MCF 10A (cell line): ENCODE measurements at regions not wholly inside any gene's neighbourhood (a gene's known extent, or its start where the extent isn't known, plus 50 kb on each side); places are given as distances from the start of the nearest gene placed in this dataset.

ENCODE experiments used
- BruUV-seq: library from RNA; stranded (reverse); fragments of 400-500 nt; replicated peaks from 2 replicates; lab custom pipeline; 2021; lab: Mats Ljungman, UMichigan
- CTCF ChIA-PET: fragments of 300-600 bp; sonication (Branson Sonifier 250); formaldehyde crosslinking; extraction: SDS; loops from one replicate; lab custom pipeline; 2021; ENCODE audit warnings: antibody characterized with exemption, inconsistent platforms; lab: Yijun Ruan, JAX
- POLR2A ChIA-PET: fragments of 300-600, 350-650 bp; sonication (Branson Sonifier 250); formaldehyde crosslinking; extraction: SDS; loops from one replicate; lab custom pipeline; 2020; ENCODE audit warnings: antibody characterized with exemption, inconsistent platforms; lab: Yijun Ruan, JAX
- DNase-seq: peaks from one replicate; pipeline ENCODE4 v3.0.0-alpha.2; 2018; ENCODE audit not compliant: unreplicated experiment
- H3K27ac Mint-ChIP-seq: one replicate; pipeline ENCODE4 v1.8.0; 2022; ENCODE audit warnings: mild to moderate bottlenecking, low read depth, mixed read lengths; ENCODE audit not compliant: unreplicated experiment
- H3K27me3 Mint-ChIP-seq: one replicate; pipeline ENCODE4 v1.8.0; 2022; ENCODE audit warnings: mixed read lengths; ENCODE audit not compliant: insufficient read depth, unreplicated experiment
- H3K36me3 Mint-ChIP-seq: one replicate; pipeline ENCODE4 v1.8.0; 2022; ENCODE audit warnings: mild to moderate bottlenecking, moderate library complexity, mixed read lengths; ENCODE audit not compliant: insufficient read depth, unreplicated experiment
- H3K4me1 Mint-ChIP-seq: one replicate; pipeline ENCODE4 v1.8.0; 2022; ENCODE audit warnings: mixed read lengths; ENCODE audit not compliant: insufficient read depth, unreplicated experiment
- H3K4me3 Mint-ChIP-seq: one replicate; pipeline ENCODE4 v1.8.0; 2022; ENCODE audit warnings: mild to moderate bottlenecking, moderate library complexity, mixed read lengths; ENCODE audit not compliant: unreplicated experiment
- H3K9me3 Mint-ChIP-seq: one replicate; pipeline ENCODE4 v1.8.0; 2022; ENCODE audit warnings: mixed read lengths; ENCODE audit not compliant: unreplicated experiment
- intact Hi-C: fragments of 100-400 bp; cut with micrococcal nuclease; formaldehyde crosslinking; loops from 2 replicates; pipeline ENCODE4 v1.14.1; 2022
- TF ChIP-seq, protein P1 (sequence below): fragments of 200-600 bp; IDR thresholded peaks from one replicate; pipeline ENCODE4 v1.8.0; 2022; ENCODE audit warnings: antibody characterized with exemption, mild to moderate bottlenecking; ENCODE audit not compliant: unreplicated experiment

DNA sequence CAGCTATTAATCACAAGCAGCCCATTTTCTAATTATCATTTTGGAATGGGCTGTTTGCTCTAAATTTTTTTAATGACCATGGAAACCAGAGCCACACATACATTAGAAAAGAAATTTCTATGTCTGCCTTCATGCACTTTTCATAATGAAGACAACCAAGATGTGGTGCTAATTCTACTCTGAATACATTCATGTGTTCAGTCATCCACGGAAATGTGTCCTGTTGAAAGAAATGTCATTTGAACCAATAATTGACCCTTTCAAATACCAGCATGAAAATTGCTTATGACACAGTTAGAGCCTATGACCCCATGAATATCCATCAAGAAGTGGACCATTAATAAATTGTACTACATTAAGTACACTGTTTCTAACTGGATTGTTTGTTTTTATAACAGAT, 99.7 kb upstream of the KCNA4 start:
- Mint-ChIP-seq H3K36me3 (no peaks in the 10 kb centered on the region), H3K27me3 (no peaks in the 10 kb centered on the region), H3K4me1 (no peaks in the 10 kb centered on the region), H3K4me3 (no peak overlapping the region), H3K9me3 (no peaks in the 10 kb centered on the region), H3K27ac (no peak overlapping the region)
- TF ChIP-seq, protein P1, sequence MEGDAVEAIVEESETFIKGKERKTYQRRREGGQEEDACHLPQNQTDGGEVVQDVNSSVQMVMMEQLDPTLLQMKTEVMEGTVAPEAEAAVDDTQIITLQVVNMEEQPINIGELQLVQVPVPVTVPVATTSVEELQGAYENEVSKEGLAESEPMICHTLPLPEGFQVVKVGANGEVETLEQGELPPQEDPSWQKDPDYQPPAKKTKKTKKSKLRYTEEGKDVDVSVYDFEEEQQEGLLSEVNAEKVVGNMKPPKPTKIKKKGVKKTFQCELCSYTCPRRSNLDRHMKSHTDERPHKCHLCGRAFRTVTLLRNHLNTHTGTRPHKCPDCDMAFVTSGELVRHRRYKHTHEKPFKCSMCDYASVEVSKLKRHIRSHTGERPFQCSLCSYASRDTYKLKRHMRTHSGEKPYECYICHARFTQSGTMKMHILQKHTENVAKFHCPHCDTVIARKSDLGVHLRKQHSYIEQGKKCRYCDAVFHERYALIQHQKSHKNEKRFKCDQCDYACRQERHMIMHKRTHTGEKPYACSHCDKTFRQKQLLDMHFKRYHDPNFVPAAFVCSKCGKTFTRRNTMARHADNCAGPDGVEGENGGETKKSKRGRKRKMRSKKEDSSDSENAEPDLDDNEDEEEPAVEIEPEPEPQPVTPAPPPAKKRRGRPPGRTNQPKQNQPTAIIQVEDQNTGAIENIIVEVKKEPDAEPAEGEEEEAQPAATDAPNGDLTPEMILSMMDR = no peak
- ChIA-PET CTCF (interaction anchor here (1.7 to 2.3 kb wide), 2 partner anchors 13 to 26 kb away, joined by 4 to 29 read pairs; no protein-coding TSS in a partner anchor), POLR2A (no interaction called here)
- no TSS peak for BruUV-seq
- intact Hi-C loops = no loop called here
- DNase-seq = no peak

DNA sequence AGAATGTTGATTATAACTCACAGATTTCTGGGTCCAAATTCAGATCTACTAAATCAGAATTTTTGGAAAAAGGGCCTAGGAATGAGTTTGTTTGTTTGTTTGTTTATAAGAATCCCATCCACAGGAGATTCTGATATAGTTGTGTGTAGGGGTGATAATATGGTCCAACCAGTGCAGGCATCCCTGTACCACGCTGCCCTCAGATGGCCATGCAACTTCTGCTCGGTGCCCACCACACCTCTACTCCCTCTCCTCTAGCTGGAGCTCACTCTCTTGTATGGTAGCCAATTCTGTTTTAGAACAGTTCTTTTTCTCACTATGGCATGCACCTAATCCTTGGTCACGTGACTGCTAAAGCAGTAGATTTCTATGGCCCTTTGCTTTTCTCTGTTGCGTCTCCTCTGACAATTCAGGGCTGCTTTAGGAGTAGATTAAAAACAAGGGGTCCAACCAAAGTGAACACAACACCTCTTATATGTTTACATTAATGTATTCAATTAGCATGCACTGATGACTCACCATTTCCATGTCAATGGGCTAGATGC, 103.3 kb upstream of the KCNA4 start:
- CTCF ChIA-PET = no interaction called here
- no TSS peak for BruUV-seq

DNA sequence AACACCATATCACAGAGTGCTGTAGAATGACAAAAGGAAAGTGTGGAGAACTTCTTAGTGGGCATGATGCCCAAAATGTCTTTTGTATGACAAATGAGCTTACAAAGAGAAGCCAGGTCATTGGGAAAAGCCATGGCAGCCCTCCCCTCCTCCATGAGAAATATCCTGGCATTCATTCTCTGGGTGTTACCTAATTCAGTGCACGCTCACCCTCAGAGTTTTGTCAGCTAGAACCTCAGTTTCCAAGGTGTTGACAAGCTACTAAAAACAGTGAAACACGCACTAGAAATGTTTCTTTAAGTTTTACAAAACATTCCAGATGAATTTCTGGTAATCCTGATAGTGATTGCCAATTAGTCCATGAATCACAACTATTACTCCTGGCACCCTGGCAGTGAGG, 105.4 kb upstream of the FSHB start:
- ChIA-PET CTCF (interaction anchor here (0.6 to 4.6 kb wide), 4 partner anchors 11 to 681 kb away, joined by 3 to 29 read pairs (median 4); no protein-coding TSS in a partner anchor), POLR2A (interaction anchor here (1.0 kb wide), 1 partner anchor 20 kb away, joined by 4 read pairs; no protein-coding TSS in a partner anchor)
- no peaks in the 10 kb centered on the region for H3K9me3 Mint-ChIP-seq
- intact Hi-C loops = no loop called here
- no TSS peak for BruUV-seq
- H3K36me3 Mint-ChIP-seq = no peaks in the 10 kb centered on the region
- peaks cover 6% of the 10 kb centered on the region for H3K4me1 Mint-ChIP-seq
- H3K4me3 Mint-ChIP-seq = no peak overlapping the region
- TF ChIP-seq, protein P1 = no peak
- no peak overlapping the region for H3K27ac Mint-ChIP-seq
- H3K27me3 Mint-ChIP-seq = no peaks in the 10 kb centered on the region
- peak; percentile 23 for DNase-seq

More for the DNA sequence above, 103.3 kb upstream of the KCNA4 start:
- Mint-ChIP-seq H3K4me3 (no peak overlapping the region), H3K36me3 (no peaks in the 10 kb centered on the region), H3K4me1 (no peaks in the 10 kb centered on the region), H3K27me3 (no peaks in the 10 kb centered on the region), H3K27ac (no peak overlapping the region), H3K9me3 (no peaks in the 10 kb centered on the region)
- no peak for DNase-seq
- TF ChIP-seq, protein P1 = no peak
- intact Hi-C loops = no loop called here
- POLR2A ChIA-PET = interaction anchor here (0.6 kb wide), 1 partner anchor 224 kb away, joined by 3 read pairs; no protein-coding TSS in a partner anchor

DNA sequence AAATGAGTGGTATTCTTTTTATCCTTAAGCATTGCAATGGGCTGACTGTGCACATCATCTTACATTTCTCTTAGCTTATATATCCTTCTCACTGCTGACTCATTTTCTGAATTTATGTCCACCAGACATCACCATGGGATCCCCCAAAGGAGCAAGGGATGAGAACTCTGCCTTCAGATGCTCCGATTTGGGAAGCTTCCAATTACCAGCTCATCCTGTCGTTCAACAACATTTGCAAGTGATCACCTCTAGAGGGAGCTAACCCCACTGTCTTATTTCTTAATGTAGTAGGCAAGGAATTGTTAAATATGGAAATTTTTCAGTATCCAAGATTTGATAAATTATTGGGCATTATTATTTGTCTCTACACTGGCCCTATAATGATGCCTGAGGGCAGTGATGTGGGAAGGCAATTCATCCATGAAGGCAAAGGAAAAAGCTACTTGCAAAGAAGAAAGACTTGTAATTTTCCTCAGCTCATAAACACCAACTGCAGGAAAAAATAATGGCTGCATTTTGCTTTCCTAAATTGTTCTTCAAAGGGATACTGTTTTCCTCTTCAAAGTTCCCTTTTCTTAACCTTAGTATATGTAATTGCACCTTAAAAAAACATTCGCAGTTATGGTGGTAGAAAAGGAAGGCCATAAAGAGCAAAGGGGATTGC, 102.4 kb upstream of the FSHB start:
- H3K36me3 Mint-ChIP-seq = no peaks in the 10 kb centered on the region
- CTCF ChIA-PET = interaction anchor here (0.5 to 7.8 kb wide), 71 partner anchors 9 to 797 kb away, joined by 3 to 275 read pairs (median 4); partner anchors contain the start of gene ARL14EP
- no peaks in the 10 kb centered on the region for H3K27me3 Mint-ChIP-seq
- intact Hi-C loops = no loop called here
- peaks cover 6% of the 10 kb centered on the region for H3K4me1 Mint-ChIP-seq
- peak; percentile 67 for DNase-seq
- no peak overlapping the region for H3K27ac Mint-ChIP-seq
- H3K4me3 Mint-ChIP-seq = no peak overlapping the region
- no peaks in the 10 kb centered on the region for H3K9me3 Mint-ChIP-seq
- POLR2A ChIA-PET = interaction anchor here (0.6 to 2.7 kb wide), 7 partner anchors 15 to 576 kb away, joined by 3 to 14 read pairs (median 5); partner anchors contain the start of gene ARL14EP
- no TSS peak for BruUV-seq
- TF ChIP-seq, protein P1 = peak; percentile 60
